Suprapubic skin (tissue), 4 donors: ENCODE measurements at regions not wholly inside any gene's neighbourhood (a gene's known extent, or its start where the extent isn't known, plus 50 kb on each side); places are given as distances from the start of the nearest gene placed in this dataset.

Experiments used
- POLR2A ChIP-seq, 2 donors: fragments of 450-650 bp; IDR thresholded peaks; one replicate each; pipeline ENCODE4 v1.6.1; 2017; ENCODE audit warnings: antibody characterized with exemption in 2 of 2, mild to moderate bottlenecking in 2 of 2, moderate library complexity in 2 of 2
- POLR2AphosphoS5 ChIP-seq, 3 donors: sonication (generic); formaldehyde crosslinking; IDR thresholded peaks; one replicate each; pipeline ENCODE4 v1.6.1; 2017; ENCODE audit warnings: antibody characterized with exemption in 3 of 3
- TF ChIP-seq, protein P1 (sequence below), 2 donors: fragments of 200-600 bp in 1 of 2; fragments of 450-650 bp in 1 of 2; sonication (generic) in 1 of 2; IDR thresholded peaks; one replicate each; pipeline ENCODE4 v1.5.1; 2016 to 2019; ENCODE audit warnings: antibody characterized with exemption in 2 of 2, mild to moderate bottlenecking in 1 of 2, moderate library complexity in 1 of 2

DNA sequence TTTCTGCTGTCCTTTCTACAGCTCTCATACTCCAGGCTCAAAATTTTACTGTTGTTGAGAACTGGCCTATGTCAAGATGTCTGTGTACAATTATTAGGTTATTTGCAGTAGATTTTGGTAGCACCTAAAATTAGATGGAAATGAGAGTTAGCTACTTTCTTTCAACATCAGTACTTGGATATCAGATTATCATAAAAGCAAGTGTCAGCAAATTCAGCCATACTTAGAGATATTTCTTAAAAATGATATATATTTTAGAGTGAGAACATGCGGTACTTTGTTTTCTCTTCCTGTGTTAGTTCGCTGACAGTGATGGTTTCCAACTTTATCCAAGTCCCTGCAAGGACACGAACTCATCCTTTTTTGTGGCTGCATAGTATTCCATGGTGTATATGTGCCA, 351.8 kb upstream of the LRRC7 start:
- TF ChIP-seq, protein P1, sequence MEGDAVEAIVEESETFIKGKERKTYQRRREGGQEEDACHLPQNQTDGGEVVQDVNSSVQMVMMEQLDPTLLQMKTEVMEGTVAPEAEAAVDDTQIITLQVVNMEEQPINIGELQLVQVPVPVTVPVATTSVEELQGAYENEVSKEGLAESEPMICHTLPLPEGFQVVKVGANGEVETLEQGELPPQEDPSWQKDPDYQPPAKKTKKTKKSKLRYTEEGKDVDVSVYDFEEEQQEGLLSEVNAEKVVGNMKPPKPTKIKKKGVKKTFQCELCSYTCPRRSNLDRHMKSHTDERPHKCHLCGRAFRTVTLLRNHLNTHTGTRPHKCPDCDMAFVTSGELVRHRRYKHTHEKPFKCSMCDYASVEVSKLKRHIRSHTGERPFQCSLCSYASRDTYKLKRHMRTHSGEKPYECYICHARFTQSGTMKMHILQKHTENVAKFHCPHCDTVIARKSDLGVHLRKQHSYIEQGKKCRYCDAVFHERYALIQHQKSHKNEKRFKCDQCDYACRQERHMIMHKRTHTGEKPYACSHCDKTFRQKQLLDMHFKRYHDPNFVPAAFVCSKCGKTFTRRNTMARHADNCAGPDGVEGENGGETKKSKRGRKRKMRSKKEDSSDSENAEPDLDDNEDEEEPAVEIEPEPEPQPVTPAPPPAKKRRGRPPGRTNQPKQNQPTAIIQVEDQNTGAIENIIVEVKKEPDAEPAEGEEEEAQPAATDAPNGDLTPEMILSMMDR (IDR thresholded peaks at IDR 0.05): no peak
- TF ChIP-seq POLR2A (IDR thresholded peaks at IDR 0.05): no peak
- no peak for TF ChIP-seq POLR2AphosphoS5 (IDR thresholded peaks at IDR 0.05)
